Fibroblast of lung (primary cell): ENCODE measurements at regions not wholly inside any gene's neighbourhood (a gene's known extent, or its start where the extent isn't known, plus 50 kb on each side); places are given as distances from the start of the nearest gene placed in this dataset.

Experiments
- DNase-seq, 2 donors: peaks; one replicate each; pipeline versions ENCODE4 v3.0.0 to v3.0.0-alpha.2; 2010; ENCODE audit warnings: low read depth in 2 of 2
- H2AFZ ChIP-seq: 2 replicates; pipeline ENCODE4 v1.5.1; 2012; ENCODE audit warnings: low read length, control low read depth, inconsistent platforms
- H3K27ac ChIP-seq: 2 replicates; pipeline ENCODE4 v1.5.1; 2011; ENCODE audit warnings: low read length, control low read depth; ENCODE audit not compliant: insufficient read depth
- H3K27me3 ChIP-seq: 2 replicates; pipeline ENCODE4 v1.5.1; 2011; ENCODE audit warnings: mild to moderate bottlenecking, low read length; ENCODE audit not compliant: control insufficient read depth, insufficient read depth
- H3K36me3 ChIP-seq: 2 replicates; pipeline ENCODE4 v1.5.1; 2011; ENCODE audit warnings: low read length; ENCODE audit not compliant: control insufficient read depth, insufficient read depth
- H3K4me1 ChIP-seq: 2 replicates; pipeline ENCODE4 v1.5.1; 2011; ENCODE audit warnings: low read length; ENCODE audit not compliant: control insufficient read depth, insufficient read depth; ENCODE audit errors: extremely low read depth
- H3K4me2 ChIP-seq: 2 replicates; pipeline ENCODE4 v1.5.1; 2011; ENCODE audit warnings: low read length, control low read depth; ENCODE audit not compliant: insufficient read depth; ENCODE audit errors: extremely low read depth
- H3K4me3 ChIP-seq, 4 experiments: fragments of 200-600 bp in 1 of 4; sonication (generic) in 1 of 4; replicated peaks in 1 of 4; 2 replicates each; pipeline ENCODE4 v1.5.1; 2011 to 2016; ENCODE audit warnings: low read length in 4 of 4, low read depth in 3 of 4, mild to moderate bottlenecking in 3 of 4, control low read depth in 2 of 4, inconsistent platforms in 1 of 4, mixed read lengths in 1 of 4; ENCODE audit not compliant: insufficient read depth in 1 of 4; ENCODE audit errors: control extremely low read depth in 1 of 4
- H3K79me2 ChIP-seq: 2 replicates; pipeline ENCODE4 v1.5.1; 2012; ENCODE audit warnings: mild to moderate bottlenecking, low read length, inconsistent platforms; ENCODE audit not compliant: control insufficient read depth, insufficient read depth
- H3K9ac ChIP-seq: 2 replicates; pipeline ENCODE4 v1.5.1; 2011; ENCODE audit warnings: mild to moderate bottlenecking, low read length, control low read depth; ENCODE audit not compliant: insufficient read depth
- H3K9me3 ChIP-seq: 2 replicates; pipeline ENCODE4 v1.5.1; 2012; ENCODE audit warnings: low read depth, low read length; ENCODE audit not compliant: control insufficient read depth, insufficient read depth
- H4K20me1 ChIP-seq: 2 replicates; pipeline ENCODE4 v1.5.1; 2011; ENCODE audit warnings: low read length; ENCODE audit not compliant: control insufficient read depth, insufficient read depth; ENCODE audit errors: extremely low read depth
- CTCF ChIP-seq, 2 donors: IDR thresholded peaks in 1 of 2; conservative IDR thresholded peaks in 1 of 2; 1 replicate in 1 of 2; 2 replicates in 1 of 2; pipeline ENCODE4 v1.5.1; 2011 to 2012; ENCODE audit warnings: low read length in 2 of 2, control low read depth in 1 of 2, inconsistent platforms in 1 of 2, low read depth in 1 of 2, mild to moderate bottlenecking in 1 of 2
- EZH2 ChIP-seq: IDR thresholded peaks from 2 replicates; pipeline ENCODE4 v1.5.1; 2012; ENCODE audit warnings: low read length, control low read depth, mild to moderate bottlenecking; ENCODE audit errors: missing control alignments

GRCh38 chr6:144781836-144782235 lies 496.7 kb downstream of the UTRN start:
- Histone ChIP-seq H3K27me3 (no peaks in the 10 kb centered on the region), H2AFZ (no peak overlapping the region), H3K36me3 (no peaks in the 10 kb centered on the region), H3K79me2 (no peaks in the 10 kb centered on the region), H3K4me2 (no peak overlapping the region), H3K4me1 (no peaks in the 10 kb centered on the region), H3K9ac (no peak overlapping the region), H4K20me1 (no peaks in the 10 kb centered on the region), H3K27ac (no peak overlapping the region), H3K9me3 (no peaks in the 10 kb centered on the region), H3K4me3 (no peak overlapping the region)
- no peak for DNase-seq
- TF ChIP-seq EZH2 (no peak), CTCF (conservative IDR thresholded peaks at IDR 0.05 in 1 of 2, IDR thresholded peaks at IDR 0.05 in 1 of 2; ENCODE audit: low read depth in 1 of 2, low read length in 2 of 2) (no peak)

GRCh38 chr6:144782634-144783033 lies 497.5 kb downstream of the UTRN start:
- Histone ChIP-seq H3K9me3 (no peaks in the 10 kb centered on the region), H4K20me1 (no peaks in the 10 kb centered on the region), H3K36me3 (no peaks in the 10 kb centered on the region), H3K4me3 (no peak overlapping the region), H3K4me1 (no peaks in the 10 kb centered on the region), H3K27ac (no peak overlapping the region), H3K79me2 (no peaks in the 10 kb centered on the region), H2AFZ (no peak overlapping the region), H3K4me2 (no peak overlapping the region), H3K9ac (no peak overlapping the region), H3K27me3 (no peaks in the 10 kb centered on the region)
- TF ChIP-seq EZH2 = no peak
- TF ChIP-seq CTCF (conservative IDR thresholded peaks at IDR 0.05 in 1 of 2, IDR thresholded peaks at IDR 0.05 in 1 of 2; ENCODE audit: low read depth in 1 of 2, low read length in 2 of 2) = no peak
- no peak for DNase-seq

GRCh38 chr6:144785056-144785455 lies 499.9 kb downstream of the UTRN start:
- Histone ChIP-seq H3K9me3 (no peaks in the 10 kb centered on the region), H3K4me1 (no peaks in the 10 kb centered on the region), H3K27ac (no peak overlapping the region), H3K79me2 (no peaks in the 10 kb centered on the region), H2AFZ (no peak overlapping the region), H3K4me3 (no peak overlapping the region), H3K9ac (no peak overlapping the region), H3K36me3 (no peaks in the 10 kb centered on the region), H3K4me2 (no peak overlapping the region), H3K27me3 (no peaks in the 10 kb centered on the region), H4K20me1 (no peaks in the 10 kb centered on the region)
- DNase-seq = no peak
- no peak for TF ChIP-seq CTCF (conservative IDR thresholded peaks at IDR 0.05 in 1 of 2, IDR thresholded peaks at IDR 0.05 in 1 of 2; ENCODE audit: low read depth in 1 of 2, low read length in 2 of 2)
- TF ChIP-seq EZH2 = no peak
